ENCODE measurements at regions not wholly inside any gene's neighbourhood (a gene's known extent, or its start where the extent isn't known, plus 50 kb on each side); places are given as distances from the start of the nearest gene placed in this dataset.
"Not testable (repeated sequence)": the region's sequence is repeated elsewhere in the genome, so short reads cannot be mapped to it uniquely, and the experiment has no call there.

DNA sequence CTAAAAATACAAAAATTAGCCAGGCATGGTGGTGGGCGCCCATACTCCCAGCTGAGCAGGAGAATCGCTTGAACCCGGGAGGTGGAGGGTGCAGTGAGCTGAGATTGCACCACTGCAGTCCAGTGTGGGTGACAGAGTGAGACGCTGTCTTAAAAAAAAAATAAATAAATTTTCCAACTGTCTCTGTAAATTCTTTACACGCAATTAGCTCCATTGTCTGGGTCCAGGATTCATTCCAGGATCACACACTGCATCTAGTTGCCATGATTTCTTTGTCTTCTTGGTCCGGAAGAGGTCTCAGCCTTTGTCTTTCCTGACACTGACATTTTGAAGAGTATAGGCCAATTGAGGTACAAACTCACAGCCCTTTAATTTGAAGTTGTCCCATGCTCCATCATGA is 167.6 kb upstream of the NYAP2 start:
- Histone ChIP-seq H2BK20ac (ENCODE audit: low read depth, low read length, poor library complexity, severe bottlenecking) (no peak overlapping the region), H3K4me2 (ENCODE audit: insufficient read depth, insufficient read length, low read length) (no peak overlapping the region), H4K5ac (ENCODE audit: insufficient read length, low read depth, low read length) (no peak overlapping the region), H3K18ac (ENCODE audit: insufficient read length, low read depth, low read length) (no peak overlapping the region), H3K23ac (ENCODE audit: insufficient read length, low read depth, low read length) (no peak overlapping the region), H3K79me2 (ENCODE audit: insufficient read depth, low read length) (no peaks in the 10 kb centered on the region), H2BK5ac (ENCODE audit: insufficient read length, low read length) (no peak overlapping the region), H3K9ac (ENCODE audit: extremely low read depth, insufficient read length, low read length) (no peak overlapping the region), H3K4me1 (ENCODE audit: insufficient read depth, low read length) (no peaks in the 10 kb centered on the region), H3K79me1 (ENCODE audit: insufficient read depth, low read depth, low read length, poor library complexity, severe bottlenecking) (no peaks in the 10 kb centered on the region), H2AK5ac (ENCODE audit: insufficient read length, low read length) (no peak overlapping the region), H3K14ac (ENCODE audit: insufficient read depth, low read length) (no peak overlapping the region), H2BK12ac (ENCODE audit: insufficient read length, low read depth, low read length) (no peak overlapping the region), H3K27me3 (ENCODE audit: insufficient read depth, low read length) (no peaks in the 10 kb centered on the region), H2BK120ac (ENCODE audit: low read depth, low read length, poor library complexity, severe bottlenecking) (no peak overlapping the region), H3K4ac (ENCODE audit: low read depth, low read length) (no peak overlapping the region), H3K9me3 (ENCODE audit: control insufficient read depth, low read depth, low read length) (no peaks in the 10 kb centered on the region), H3K56ac (ENCODE audit: insufficient read length, low read depth, low read length) (no peak overlapping the region), H3K23me2 (ENCODE audit: insufficient read length, low read depth, low read length, poor library complexity, severe bottlenecking) (no peaks in the 10 kb centered on the region), H4K20me1 (ENCODE audit: control insufficient read depth, insufficient read depth, insufficient read length) (no peaks in the 10 kb centered on the region), H3T11ph (ENCODE audit: low read length) (no peak overlapping the region), H2AFZ (ENCODE audit: low read length) (no peak overlapping the region), H4K91ac (ENCODE audit: insufficient read length, low read depth, low read length) (no peak overlapping the region), H2BK15ac (ENCODE audit: low read depth, low read length) (no peak overlapping the region), H3K27ac (ENCODE audit: insufficient read length, low read depth, low read length) (no peak overlapping the region), H4K8ac (replicated peaks; ENCODE audit: insufficient read length, low read depth, low read length) (no peak overlapping the region)
- TF ChIP-seq, protein P1, sequence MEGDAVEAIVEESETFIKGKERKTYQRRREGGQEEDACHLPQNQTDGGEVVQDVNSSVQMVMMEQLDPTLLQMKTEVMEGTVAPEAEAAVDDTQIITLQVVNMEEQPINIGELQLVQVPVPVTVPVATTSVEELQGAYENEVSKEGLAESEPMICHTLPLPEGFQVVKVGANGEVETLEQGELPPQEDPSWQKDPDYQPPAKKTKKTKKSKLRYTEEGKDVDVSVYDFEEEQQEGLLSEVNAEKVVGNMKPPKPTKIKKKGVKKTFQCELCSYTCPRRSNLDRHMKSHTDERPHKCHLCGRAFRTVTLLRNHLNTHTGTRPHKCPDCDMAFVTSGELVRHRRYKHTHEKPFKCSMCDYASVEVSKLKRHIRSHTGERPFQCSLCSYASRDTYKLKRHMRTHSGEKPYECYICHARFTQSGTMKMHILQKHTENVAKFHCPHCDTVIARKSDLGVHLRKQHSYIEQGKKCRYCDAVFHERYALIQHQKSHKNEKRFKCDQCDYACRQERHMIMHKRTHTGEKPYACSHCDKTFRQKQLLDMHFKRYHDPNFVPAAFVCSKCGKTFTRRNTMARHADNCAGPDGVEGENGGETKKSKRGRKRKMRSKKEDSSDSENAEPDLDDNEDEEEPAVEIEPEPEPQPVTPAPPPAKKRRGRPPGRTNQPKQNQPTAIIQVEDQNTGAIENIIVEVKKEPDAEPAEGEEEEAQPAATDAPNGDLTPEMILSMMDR (conservative IDR thresholded peaks at IDR 0.05): no peak
- Mint-ChIP-seq H3K36me3 (ENCODE audit: insufficient read depth in 1 of 3, low read depth in 3 of 3) (no peaks in the 10 kb centered on the region), H3K4me3 (no peak overlapping the region), H3K4me1 (no peaks in the 10 kb centered on the region), H3K27ac (no peak overlapping the region), H3K9me3 (no peaks in the 10 kb centered on the region), H3K27me3 (ENCODE audit: low read depth) (no peaks in the 10 kb centered on the region)
- no peak for DNase-seq
- no CpG with 5 or more reads among the region's 6 CpGs for WGBS (ENCODE audit: extremely low coverage, insufficient read length, low lambda C conversion rate)

DNA sequence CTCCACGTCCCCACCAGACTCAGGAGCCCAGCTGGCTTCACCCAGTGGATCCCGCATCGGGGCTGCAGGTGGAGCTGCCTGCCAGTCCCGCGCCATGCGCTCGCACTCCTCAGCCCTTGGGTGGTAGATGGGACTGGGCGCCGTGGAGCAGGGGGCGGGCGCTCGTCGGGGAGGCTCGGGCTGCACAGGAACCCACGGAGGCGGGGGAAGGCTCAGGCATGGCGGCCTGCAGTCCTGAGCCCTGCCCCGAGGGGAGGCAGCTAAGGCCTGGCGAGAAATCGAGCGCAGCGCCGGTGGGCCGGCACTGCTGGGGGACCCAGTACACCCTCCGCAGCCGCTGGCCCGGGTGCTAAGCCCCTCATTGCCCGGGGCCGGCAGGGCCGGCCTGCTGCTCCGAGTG is 170.2 kb upstream of the NYAP2 start:
- not testable (repeated sequence) for H4K5ac ChIP-seq (ENCODE audit: insufficient read length, low read depth, low read length); H3K27me3 ChIP-seq (ENCODE audit: insufficient read depth, low read length); H3K36me3 Mint-ChIP-seq (ENCODE audit: insufficient read depth in 1 of 3, low read depth in 3 of 3); H3T11ph ChIP-seq (ENCODE audit: low read length); H3K27ac Mint-ChIP-seq; H2AFZ ChIP-seq (ENCODE audit: low read length); H3K4me1 ChIP-seq (ENCODE audit: insufficient read depth, low read length); H2BK20ac ChIP-seq (ENCODE audit: low read depth, low read length, poor library complexity, severe bottlenecking); H3K23me2 ChIP-seq (ENCODE audit: insufficient read length, low read depth, low read length, poor library complexity, severe bottlenecking); H3K4me1 Mint-ChIP-seq; H3K79me2 ChIP-seq (ENCODE audit: insufficient read depth, low read length); H3K4me2 ChIP-seq (ENCODE audit: insufficient read depth, insufficient read length, low read length); H4K8ac ChIP-seq (replicated peaks; ENCODE audit: insufficient read length, low read depth, low read length); H4K91ac ChIP-seq (ENCODE audit: insufficient read length, low read depth, low read length); H3K9me3 ChIP-seq (ENCODE audit: control insufficient read depth, low read depth, low read length); H3K9ac ChIP-seq (ENCODE audit: extremely low read depth, insufficient read length, low read length); H2BK12ac ChIP-seq (ENCODE audit: insufficient read length, low read depth, low read length); H2BK120ac ChIP-seq (ENCODE audit: low read depth, low read length, poor library complexity, severe bottlenecking); DNase-seq; H3K27ac ChIP-seq (ENCODE audit: insufficient read length, low read depth, low read length); H2BK15ac ChIP-seq (ENCODE audit: low read depth, low read length); H3K23ac ChIP-seq (ENCODE audit: insufficient read length, low read depth, low read length); H2BK5ac ChIP-seq (ENCODE audit: insufficient read length, low read length); H2AK5ac ChIP-seq (ENCODE audit: insufficient read length, low read length); H3K79me1 ChIP-seq (ENCODE audit: insufficient read depth, low read depth, low read length, poor library complexity, severe bottlenecking); H3K4me3 Mint-ChIP-seq; H3K9me3 Mint-ChIP-seq; H3K27me3 Mint-ChIP-seq (ENCODE audit: low read depth); H3K18ac ChIP-seq (ENCODE audit: insufficient read length, low read depth, low read length); H3K14ac ChIP-seq (ENCODE audit: insufficient read depth, low read length); H4K20me1 ChIP-seq (ENCODE audit: control insufficient read depth, insufficient read depth, insufficient read length); H3K56ac ChIP-seq (ENCODE audit: insufficient read length, low read depth, low read length); H3K4ac ChIP-seq (ENCODE audit: low read depth, low read length)
- no CpG with 5 or more reads among the region's 31 CpGs for WGBS (ENCODE audit: extremely low coverage, insufficient read length, low lambda C conversion rate)
